Activated CD4-positive, alpha-beta T cell treated with anti-CD3 and anti-CD28 coated beads, Interleukin-2, amount 50 U/mL, for 4 hours (primary cell): ENCODE measurements at regions not wholly inside any gene's neighbourhood (a gene's known extent, or its start where the extent isn't known, plus 50 kb on each side); places are given as distances from the start of the nearest gene placed in this dataset.
A peak's percentile ranks its signal among the peaks of the same experiment; 100 is the strongest.

ENCODE experiments used
- DNase-seq, 2 experiments: peaks; one replicate each; pipeline ENCODE4 v3.0.0-alpha.2; 2020

- DNase-seq = no peak
Observed at GRCh38 chr6:131510094-131510493, 62.9 kb upstream of the ARG1 start.

GRCh38 chr6:131510591-131510990, 62.4 kb upstream of the ARG1 start:
- DNase-seq = no peak

GRCh38 chr6:131519670-131520436, 53.2 kb upstream of the ARG1 start:
- peak; percentile 36 to 39 for DNase-seq
